Transverse colon (tissue), 4 donors: ENCODE measurements at regions not wholly inside any gene's neighbourhood (a gene's known extent, or its start where the extent isn't known, plus 50 kb on each side); places are given as distances from the start of the nearest gene placed in this dataset.

ENCODE experiments used
- DNase-seq: peaks from one replicate; pipeline ENCODE4 v3.0.0-alpha.2; 2019
- H3K27ac ChIP-seq, 4 donors: fragments of 200-600 bp; sonication (generic); 2 replicates each; pipeline ENCODE4 v1.5.1; 2016 to 2018; ENCODE audit warnings: inconsistent platforms in 4 of 4
- H3K27me3 ChIP-seq: fragments of 200-600 bp; sonication (generic); 2 replicates; pipeline ENCODE4 v1.5.1; 2017; ENCODE audit warnings: inconsistent platforms
- H3K36me3 ChIP-seq, 4 donors: fragments of 200-600 bp; sonication (generic); 2 replicates each; pipeline ENCODE4 v1.5.1; 2017 to 2019; ENCODE audit warnings: inconsistent platforms in 4 of 4
- H3K4me1 ChIP-seq, 4 donors: fragments of 200-600 bp; sonication (generic); 2 replicates each; pipeline ENCODE4 v1.5.1; 2017 to 2020; ENCODE audit warnings: inconsistent platforms in 4 of 4
- H3K4me3 ChIP-seq, 4 donors: fragments of 200-600 bp; sonication (generic); 1 replicate in 1 of 4; 2 replicates in 3 of 4; pipeline versions ENCODE4 v1.5.1 to v1.6.1; 2017 to 2019; ENCODE audit warnings: inconsistent platforms in 4 of 4
- H3K9me3 ChIP-seq, 2 donors: fragments of 200-600 bp; sonication (generic); 2 replicates each; pipeline ENCODE4 v1.5.1; 2017 to 2019; ENCODE audit warnings: inconsistent platforms in 2 of 2
- EP300 ChIP-seq: sonication (generic); formaldehyde crosslinking; IDR thresholded peaks from one replicate; pipeline ENCODE4 v1.6.1; 2017; ENCODE audit warnings: antibody characterized with exemption, low read depth
- POLR2A ChIP-seq: fragments of 450-650 bp; IDR thresholded peaks from one replicate; pipeline ENCODE4 v1.6.1; 2016; ENCODE audit warnings: antibody characterized with exemption, mild to moderate bottlenecking, moderate library complexity
- POLR2AphosphoS5 ChIP-seq, 3 donors: sonication (generic); formaldehyde crosslinking; IDR thresholded peaks; one replicate each; pipeline ENCODE4 v1.6.1; 2016; ENCODE audit warnings: antibody characterized with exemption in 3 of 3
- WGBS, 2 donors: methylation state at CpG; one replicate each; pipeline ENCODE4 v1.1.5; 2018; ENCODE audit warnings: low coverage in 1 of 2; 5-methylcytosine and 5-hydroxymethylcytosine counted together
- in situ Hi-C, 4 donors: fragments of 200-750 bp; cut with MboI; loops; one replicate each; pipeline versions ENCODE4 v1.15.0 to v1.15.1; 2017; ENCODE audit warnings: low sequenced_read_pairs in 3 of 4, low pct_ligation_motif_present in 1 of 4, low pct_unique_long_range_greater_than_20kb in 1 of 4
- intact Hi-C: fragments of 100-400 bp; cut with DNase I; formaldehyde crosslinking; loops from one replicate; pipeline ENCODE4 v1.15.1; 2023; ENCODE audit warnings: low total_unique reads
- TF ChIP-seq, protein P1 (sequence below), 5 experiments: fragments of 200-600 bp in 3 of 5; fragments of 450-650 bp in 2 of 5; sonication (generic) in 3 of 5; IDR thresholded peaks; 1 replicate in 2 of 5; 2 replicates in 3 of 5; pipeline ENCODE4 v1.5.1; 2016 to 2017; ENCODE audit warnings: antibody characterized with exemption in 5 of 5, inconsistent platforms in 3 of 5, mild to moderate bottlenecking in 2 of 5, moderate library complexity in 1 of 5

DNA sequence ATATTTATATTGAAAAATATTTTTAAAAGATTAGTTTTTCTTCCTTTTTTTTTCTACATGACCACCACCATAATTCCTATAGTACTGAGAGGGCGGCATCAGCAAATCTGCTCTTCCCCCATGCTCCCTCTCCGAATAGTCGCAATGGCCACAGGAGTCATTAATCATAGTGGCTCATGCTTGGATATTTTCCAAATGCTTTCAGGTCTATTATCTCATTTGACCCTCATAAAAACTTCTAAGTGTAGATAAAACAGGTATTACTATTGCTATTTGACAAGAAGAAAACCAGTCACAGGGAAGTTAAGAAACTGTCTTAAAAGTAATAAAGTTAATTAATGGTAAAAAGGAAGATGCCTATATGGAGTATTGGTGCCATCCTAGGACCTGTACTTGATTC is 440.7 kb downstream of the CMPK2 start:
- H3K9me3 ChIP-seq: no peaks in the 10 kb centered on the region
- H3K4me1 ChIP-seq: no peaks in the 10 kb centered on the region
- no peak for DNase-seq
- H3K27me3 ChIP-seq: no peaks in the 10 kb centered on the region
- intact Hi-C loops: no loop called here
- TF ChIP-seq EP300 (no peak), POLR2AphosphoS5 (IDR thresholded peaks at IDR 0.05) (no peak), POLR2A (no peak)
- TF ChIP-seq, protein P1, sequence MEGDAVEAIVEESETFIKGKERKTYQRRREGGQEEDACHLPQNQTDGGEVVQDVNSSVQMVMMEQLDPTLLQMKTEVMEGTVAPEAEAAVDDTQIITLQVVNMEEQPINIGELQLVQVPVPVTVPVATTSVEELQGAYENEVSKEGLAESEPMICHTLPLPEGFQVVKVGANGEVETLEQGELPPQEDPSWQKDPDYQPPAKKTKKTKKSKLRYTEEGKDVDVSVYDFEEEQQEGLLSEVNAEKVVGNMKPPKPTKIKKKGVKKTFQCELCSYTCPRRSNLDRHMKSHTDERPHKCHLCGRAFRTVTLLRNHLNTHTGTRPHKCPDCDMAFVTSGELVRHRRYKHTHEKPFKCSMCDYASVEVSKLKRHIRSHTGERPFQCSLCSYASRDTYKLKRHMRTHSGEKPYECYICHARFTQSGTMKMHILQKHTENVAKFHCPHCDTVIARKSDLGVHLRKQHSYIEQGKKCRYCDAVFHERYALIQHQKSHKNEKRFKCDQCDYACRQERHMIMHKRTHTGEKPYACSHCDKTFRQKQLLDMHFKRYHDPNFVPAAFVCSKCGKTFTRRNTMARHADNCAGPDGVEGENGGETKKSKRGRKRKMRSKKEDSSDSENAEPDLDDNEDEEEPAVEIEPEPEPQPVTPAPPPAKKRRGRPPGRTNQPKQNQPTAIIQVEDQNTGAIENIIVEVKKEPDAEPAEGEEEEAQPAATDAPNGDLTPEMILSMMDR (IDR thresholded peaks at IDR 0.05): no peak
- WGBS, 2 donors: 89 to 91% methylated on average over 3 of the region's 3 CpGs
- in situ Hi-C loops: no loop called here
- H3K4me3 ChIP-seq: no peak overlapping the region
- no peak overlapping the region for H3K27ac ChIP-seq
- H3K36me3 ChIP-seq: no peaks in the 10 kb centered on the region

DNA sequence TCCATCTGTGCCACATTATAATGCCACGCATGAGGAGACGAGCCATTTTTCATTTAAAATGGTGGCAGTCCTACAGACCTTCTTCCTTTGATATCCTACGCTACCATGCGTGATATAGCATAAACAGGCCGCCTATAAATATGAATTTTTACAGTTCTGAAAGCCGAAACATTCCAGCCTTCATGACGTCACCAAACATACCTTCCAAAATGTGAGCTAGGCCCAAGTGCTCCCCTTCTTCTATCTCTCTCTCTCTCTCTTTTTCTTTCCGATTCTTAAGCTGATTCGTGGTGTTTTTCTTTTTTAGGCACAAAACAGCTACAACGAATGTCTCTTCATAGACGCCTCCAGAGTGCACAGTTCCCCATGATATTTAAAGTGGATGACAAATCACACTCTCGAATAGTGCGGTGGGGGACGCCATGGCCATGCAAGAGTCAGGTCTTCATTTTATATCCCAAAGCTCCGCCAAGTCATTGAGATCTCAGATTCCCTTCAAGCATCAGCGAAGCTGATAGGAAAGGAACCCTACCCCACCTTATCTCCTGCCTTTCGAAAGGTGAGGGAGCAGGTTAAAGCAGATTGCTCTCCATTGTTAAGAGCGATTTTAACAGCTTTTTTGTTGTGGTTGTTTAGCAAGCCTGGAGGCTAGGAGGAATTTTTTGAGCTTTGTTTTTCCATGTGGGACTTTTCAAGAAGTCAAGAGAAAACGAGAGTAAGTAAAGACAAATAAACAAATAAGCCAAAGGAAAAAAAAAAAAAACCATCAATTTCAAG is 436.3 kb downstream of the CMPK2 start:
- no peaks in the 10 kb centered on the region for H3K9me3 ChIP-seq
- H3K4me3 ChIP-seq: no peak overlapping the region
- 84 to 89% methylated on average over 12 to 19 of the region's 19 CpGs for whole genome bisulfite sequencing, 2 donors
- H3K27ac ChIP-seq: no peak overlapping the region
- no peaks in the 10 kb centered on the region for H3K27me3 ChIP-seq
- in situ Hi-C loops: no loop called here
- intact Hi-C loops: no loop called here
- TF ChIP-seq POLR2AphosphoS5 (IDR thresholded peaks at IDR 0.05) (no peak), POLR2A (no peak), EP300 (no peak)
- TF ChIP-seq, protein P1 (IDR thresholded peaks at IDR 0.05): no peak
- no peak for DNase-seq
- H3K4me1 ChIP-seq: no peaks in the 10 kb centered on the region
- no peaks in the 10 kb centered on the region for H3K36me3 ChIP-seq

DNA sequence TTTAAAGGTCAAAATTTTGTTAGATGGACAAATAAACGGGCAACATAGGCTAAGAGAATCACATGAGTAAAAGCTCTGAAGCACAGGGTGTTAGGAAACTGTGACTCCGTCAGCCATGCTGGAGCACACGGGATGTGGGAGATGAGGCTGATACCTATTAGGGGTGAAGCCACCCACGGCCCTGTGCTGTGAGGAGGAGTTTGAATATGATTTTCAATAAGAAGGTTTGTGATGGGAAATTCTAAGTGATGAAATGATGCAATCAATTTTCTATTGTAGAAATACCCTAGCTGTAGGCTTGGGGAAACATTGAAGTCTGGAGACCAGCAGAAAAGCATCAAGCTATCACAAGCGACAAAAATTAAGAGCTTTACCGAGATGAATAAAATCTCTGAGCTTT is 431.3 kb downstream of the CMPK2 start:
- no peak overlapping the region for H3K4me3 ChIP-seq
- no peaks in the 10 kb centered on the region for H3K4me1 ChIP-seq
- intact Hi-C loops: no loop called here
- TF ChIP-seq POLR2A: no peak
- no peak for TF ChIP-seq EP300
- TF ChIP-seq, protein P1 (IDR thresholded peaks at IDR 0.05): no peak
- no peak for TF ChIP-seq POLR2AphosphoS5 (IDR thresholded peaks at IDR 0.05)
- no peak for DNase-seq
- no peaks in the 10 kb centered on the region for H3K36me3 ChIP-seq
- H3K9me3 ChIP-seq: no peaks in the 10 kb centered on the region
- in situ Hi-C loops: no loop called here
- H3K27ac ChIP-seq: no peak overlapping the region
- WGBS, 2 donors: 75 to 81% methylated on average over 3 to 6 of the region's 6 CpGs
- H3K27me3 ChIP-seq: no peaks in the 10 kb centered on the region

DNA sequence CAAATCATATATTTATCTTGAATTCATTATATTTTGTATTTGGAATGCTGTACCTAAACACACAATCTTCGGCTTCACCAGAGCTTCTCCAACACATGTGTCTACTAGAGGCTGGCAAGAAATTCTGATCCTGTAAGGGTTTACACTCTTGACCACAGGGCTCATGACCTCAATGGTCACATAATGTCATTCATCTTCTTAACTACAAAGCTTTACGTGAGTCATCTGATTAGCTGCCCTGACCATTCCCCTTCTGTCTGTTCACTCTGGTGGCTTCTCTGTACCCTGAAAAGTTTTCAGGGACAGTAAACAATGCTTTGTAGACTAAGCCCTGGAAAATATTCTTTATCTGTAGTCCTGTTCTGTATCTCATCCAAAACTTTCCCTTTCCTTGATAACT is 423.9 kb downstream of the CMPK2 start:
- 78 to 90% methylated on average over 2 of the region's 2 CpGs for WGBS, 2 donors
- TF ChIP-seq, protein P1 (IDR thresholded peaks at IDR 0.05): no peak
- no peak for TF ChIP-seq EP300
- TF ChIP-seq POLR2A: no peak
- no peak for TF ChIP-seq POLR2AphosphoS5 (IDR thresholded peaks at IDR 0.05)
- Histone ChIP-seq H3K9me3 (no peaks in the 10 kb centered on the region), H3K4me1 (no peaks in the 10 kb centered on the region), H3K27ac (no peak overlapping the region), H3K36me3 (no peaks in the 10 kb centered on the region), H3K27me3 (no peaks in the 10 kb centered on the region), H3K4me3 (no peak overlapping the region)
- in situ Hi-C loops: no loop called here
- no peak for DNase-seq
- intact Hi-C loops: no loop called here
